Keratinocyte (primary cell): ENCODE measurements at regions not wholly inside any gene's neighbourhood (a gene's known extent, or its start where the extent isn't known, plus 50 kb on each side); places are given as distances from the start of the nearest gene placed in this dataset.
"Not testable (repeated sequence)": the region's sequence is repeated elsewhere in the genome, so short reads cannot be mapped to it uniquely, and the experiment has no call there.

ENCODE experiments used
- EZH2 ChIP-seq: IDR thresholded peaks from one replicate; pipeline ENCODE4 v1.6.1; 2012; ENCODE audit warnings: inconsistent platforms, mild to moderate bottlenecking, low read length, moderate library complexity
- TF ChIP-seq, protein P1 (sequence below), 3 experiments: IDR thresholded peaks in 1 of 3; conservative IDR thresholded peaks in 1 of 3; optimal IDR thresholded peaks in 1 of 3; 2 replicates in 2 of 3; 3 replicates in 1 of 3; pipeline versions ENCODE3 to v1.5.1; 2011; ENCODE audit warnings: low read length in 3 of 3, mild to moderate bottlenecking in 3 of 3, moderate library complexity in 2 of 3, control low read depth in 1 of 3, inconsistent platforms in 1 of 3; ENCODE audit not compliant: insufficient read depth in 2 of 3; ENCODE audit errors: extremely low read depth in 1 of 3

DNA sequence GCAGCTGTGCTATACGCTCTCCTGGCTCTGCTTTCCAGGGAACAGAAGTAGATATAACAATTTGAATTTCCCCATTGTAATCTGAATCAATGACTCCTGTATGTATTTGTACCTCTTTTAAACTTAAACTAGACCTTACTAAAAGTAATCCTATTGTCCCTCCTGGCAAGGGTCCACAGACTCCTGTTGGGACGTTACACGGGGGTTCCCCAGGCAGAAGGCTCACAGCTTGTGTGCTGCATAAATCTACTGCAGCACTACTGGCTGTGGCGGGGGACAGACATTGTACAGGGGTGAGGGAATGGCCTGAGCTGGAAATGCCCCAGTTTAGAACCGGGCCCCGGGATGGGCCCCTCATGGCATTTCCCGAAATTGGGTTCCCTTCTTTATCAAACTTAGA is 432.2 kb upstream of the SGO1 start:
- TF ChIP-seq, protein P1, sequence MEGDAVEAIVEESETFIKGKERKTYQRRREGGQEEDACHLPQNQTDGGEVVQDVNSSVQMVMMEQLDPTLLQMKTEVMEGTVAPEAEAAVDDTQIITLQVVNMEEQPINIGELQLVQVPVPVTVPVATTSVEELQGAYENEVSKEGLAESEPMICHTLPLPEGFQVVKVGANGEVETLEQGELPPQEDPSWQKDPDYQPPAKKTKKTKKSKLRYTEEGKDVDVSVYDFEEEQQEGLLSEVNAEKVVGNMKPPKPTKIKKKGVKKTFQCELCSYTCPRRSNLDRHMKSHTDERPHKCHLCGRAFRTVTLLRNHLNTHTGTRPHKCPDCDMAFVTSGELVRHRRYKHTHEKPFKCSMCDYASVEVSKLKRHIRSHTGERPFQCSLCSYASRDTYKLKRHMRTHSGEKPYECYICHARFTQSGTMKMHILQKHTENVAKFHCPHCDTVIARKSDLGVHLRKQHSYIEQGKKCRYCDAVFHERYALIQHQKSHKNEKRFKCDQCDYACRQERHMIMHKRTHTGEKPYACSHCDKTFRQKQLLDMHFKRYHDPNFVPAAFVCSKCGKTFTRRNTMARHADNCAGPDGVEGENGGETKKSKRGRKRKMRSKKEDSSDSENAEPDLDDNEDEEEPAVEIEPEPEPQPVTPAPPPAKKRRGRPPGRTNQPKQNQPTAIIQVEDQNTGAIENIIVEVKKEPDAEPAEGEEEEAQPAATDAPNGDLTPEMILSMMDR (optimal IDR thresholded peaks at IDR 0.05 in 1 of 3, IDR thresholded peaks at IDR 0.05 in 1 of 3, conservative IDR thresholded peaks at IDR 0.05 in 1 of 3; ENCODE audit: extremely low read depth in 1 of 3, insufficient read depth in 2 of 3, low read length in 3 of 3): not testable (repeated sequence)
- TF ChIP-seq EZH2: not testable (repeated sequence)
